VCaP (cell line): ENCODE measurements at regions not wholly inside any gene's neighbourhood (a gene's known extent, or its start where the extent isn't known, plus 50 kb on each side); places are given as distances from the start of the nearest gene placed in this dataset.

Experiments used
- H3K27ac ChIP-seq: fragments of 450-650 bp; 2 replicates; pipeline ENCODE4 v1.5.1; 2017
- CTCF ChIP-seq: fragments of 450-650 bp; conservative IDR thresholded peaks from 2 replicates; pipeline ENCODE4 v1.5.1; 2017; ENCODE audit warnings: mild to moderate bottlenecking, moderate library complexity

- no peak overlapping the region for H3K27ac ChIP-seq
- no peak for TF ChIP-seq CTCF
These were observed 266.1 kb downstream of the NDUFS4 start for GRCh38 chr5:53826504-53826903.

- TF ChIP-seq CTCF = no peak
- H3K27ac ChIP-seq = no peak overlapping the region
These were observed 266.8 kb downstream of the NDUFS4 start for GRCh38 chr5:53827211-53827651.

GRCh38 chr5:53831496-53831895 lies 271.1 kb downstream of the NDUFS4 start:
- no peak for TF ChIP-seq CTCF
- no peak overlapping the region for H3K27ac ChIP-seq
